HT-29 (cell line): ENCODE measurements at regions not wholly inside any gene's neighbourhood (a gene's known extent, or its start where the extent isn't known, plus 50 kb on each side); places are given as distances from the start of the nearest gene placed in this dataset.

Experiments
- DNase-seq: peaks from one replicate; pipeline ENCODE4 v3.0.0-alpha.2; 2015; ENCODE audit warnings: low spot score

DNA sequence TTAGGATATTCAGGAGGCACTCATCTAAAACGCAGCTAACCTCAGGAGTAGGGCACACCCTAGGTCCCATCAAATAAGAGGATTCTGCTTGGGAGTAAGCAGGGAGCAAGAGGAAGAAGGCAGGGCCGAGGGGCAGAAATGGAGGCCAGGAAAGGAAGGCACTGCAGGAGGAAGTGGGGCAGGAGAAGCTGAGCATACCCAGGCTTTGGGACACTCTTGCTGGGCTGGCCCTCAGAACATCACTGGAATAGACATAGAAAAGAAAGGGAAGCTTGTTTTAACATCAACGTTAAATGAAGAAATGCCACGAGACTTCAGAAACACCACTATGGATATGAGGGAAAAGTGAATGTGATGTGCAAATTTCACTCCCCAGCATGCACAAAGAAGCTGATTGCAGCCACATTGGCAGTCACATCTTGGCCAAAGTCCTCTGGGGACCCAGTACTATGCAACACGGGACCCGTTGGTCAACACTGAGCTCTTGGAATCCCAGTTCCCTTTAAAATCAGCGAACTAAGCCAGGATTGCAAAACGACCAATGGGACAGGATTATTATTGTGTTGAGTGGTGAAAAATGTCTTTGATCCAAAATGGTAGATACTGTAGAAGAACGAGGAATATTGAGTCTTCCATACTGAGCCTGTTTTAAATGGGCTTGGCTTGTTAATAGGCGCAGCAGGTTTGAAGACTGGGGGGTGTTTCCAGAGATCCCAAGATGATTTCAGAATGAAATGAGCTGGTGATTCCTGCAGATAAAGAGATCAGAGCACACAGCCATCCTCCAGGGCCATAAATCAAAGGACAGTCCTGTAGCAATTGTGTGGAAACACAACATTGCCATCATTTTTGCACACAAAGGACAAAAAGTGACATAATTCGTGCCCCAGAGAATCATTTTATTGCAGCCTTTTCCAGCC is 152.4 kb downstream of the TOMM20 start:
- no peak for DNase-seq

GRCh38 chr1:234975122-234975940 is 153.3 kb downstream of the TOMM20 start:
- DNase-seq = peak; percentile 93

GRCh38 chr1:234973426-234974250 is 155.0 kb downstream of the TOMM20 start:
- DNase-seq = peak; percentile 55

DNA sequence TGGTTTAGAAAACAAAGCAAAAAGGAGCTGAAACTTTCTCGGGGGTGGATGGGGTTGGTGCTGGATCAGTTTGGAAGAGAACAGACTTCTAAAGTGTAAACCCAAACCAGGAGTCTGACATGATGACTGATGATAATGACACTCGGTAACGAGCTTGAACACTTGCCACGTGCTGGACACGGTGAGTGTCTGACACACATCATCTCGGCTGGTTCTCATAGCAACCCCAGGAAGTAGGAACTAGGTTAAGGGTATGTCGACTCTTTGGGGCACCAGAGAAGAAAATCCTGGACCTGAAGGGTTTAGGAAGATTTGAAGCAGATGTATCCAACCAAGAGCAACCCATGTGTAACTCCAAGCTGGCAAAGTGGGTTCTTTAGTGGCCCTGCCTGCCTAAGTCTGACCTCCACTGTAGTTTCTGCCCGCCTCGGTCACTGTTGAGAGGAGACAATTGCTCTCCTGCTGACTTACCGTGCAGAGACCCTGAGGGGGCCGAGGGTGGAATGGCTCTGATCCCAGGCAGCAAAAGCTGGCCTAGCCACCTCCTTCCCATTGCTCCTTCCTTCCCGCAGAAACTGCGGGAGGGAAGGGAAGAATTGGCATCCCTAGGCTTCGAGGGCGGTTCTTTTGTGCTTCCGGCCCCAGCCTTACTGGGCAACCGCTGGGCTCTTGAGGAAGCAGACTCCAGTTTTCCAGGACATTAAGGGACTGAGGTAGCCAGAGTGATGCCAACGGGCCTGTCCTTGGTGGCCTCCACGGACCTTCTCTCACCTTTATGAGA is 156.0 kb downstream of the TOMM20 start:
- DNase-seq = peak; percentile 63

GRCh38 chr1:234971586-234972297 is 156.9 kb downstream of the TOMM20 start:
- DNase-seq = no peak

GRCh38 chr1:234970731-234971476 is 157.7 kb downstream of the TOMM20 start:
- DNase-seq = peak; percentile 34

DNA sequence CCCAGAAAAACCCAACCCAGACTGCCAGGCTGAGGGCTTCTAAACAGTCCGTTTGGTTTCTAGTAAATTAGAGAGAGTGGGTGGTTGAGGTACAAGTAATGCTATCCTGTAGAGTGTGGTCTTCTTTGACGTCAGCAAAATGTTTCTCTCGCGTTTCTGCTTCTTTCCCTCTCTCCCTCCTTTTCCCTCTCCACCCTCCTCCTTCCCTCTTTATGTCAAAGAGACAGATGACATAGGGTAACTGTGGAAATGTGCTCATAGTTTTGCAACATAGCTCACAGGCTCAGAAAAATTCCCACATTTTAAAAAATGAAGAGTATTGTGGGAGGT is 158.3 kb downstream of the TOMM20 start:
- DNase-seq = no peak

- no peak for DNase-seq
Observed at GRCh38 chr1:234969581-234970400, 158.8 kb downstream of the TOMM20 start.

- DNase-seq = no peak
Observed at GRCh38 chr1:234969011-234969441, 159.6 kb downstream of the TOMM20 start.

DNA sequence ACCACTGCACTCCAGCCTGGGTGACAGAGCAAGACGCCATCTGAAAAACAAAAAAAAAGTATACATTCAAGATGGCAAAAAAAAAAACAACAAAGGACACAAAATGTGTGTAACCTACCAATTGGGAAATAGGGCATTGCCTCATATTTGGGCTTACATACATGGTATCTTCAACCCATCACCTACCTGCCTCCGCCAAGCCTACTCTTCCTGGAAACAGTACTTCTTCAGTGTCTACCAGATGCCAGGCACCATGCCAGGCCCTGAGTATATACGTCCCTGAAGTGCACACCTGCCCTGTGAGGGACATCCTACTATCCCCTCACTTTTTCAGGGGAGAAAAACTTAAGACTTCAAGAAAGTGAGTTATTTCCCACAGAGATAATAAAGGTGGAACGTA is 160.2 kb downstream of the TOMM20 start:
- no peak for DNase-seq

DNA sequence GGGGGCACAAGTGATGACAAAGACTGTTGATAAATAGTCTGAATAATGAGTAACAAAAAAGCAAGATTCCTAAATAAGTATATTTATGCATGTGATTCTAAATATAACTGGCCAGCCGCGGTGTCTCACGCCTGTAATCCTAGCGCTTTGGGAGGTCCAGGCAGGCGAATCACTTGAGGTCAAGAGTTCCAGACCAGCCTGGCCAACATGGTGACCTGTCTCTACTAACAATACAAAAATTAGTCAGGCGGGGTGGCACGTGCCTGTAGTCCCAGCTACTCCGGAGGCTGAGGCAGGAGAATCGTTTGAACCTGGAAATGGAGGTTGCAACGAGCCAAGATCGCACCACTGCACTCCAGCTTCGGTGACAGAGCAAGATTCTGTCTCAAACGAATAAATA is 161.5 kb downstream of the TOMM20 start:
- DNase-seq = no peak

DNA sequence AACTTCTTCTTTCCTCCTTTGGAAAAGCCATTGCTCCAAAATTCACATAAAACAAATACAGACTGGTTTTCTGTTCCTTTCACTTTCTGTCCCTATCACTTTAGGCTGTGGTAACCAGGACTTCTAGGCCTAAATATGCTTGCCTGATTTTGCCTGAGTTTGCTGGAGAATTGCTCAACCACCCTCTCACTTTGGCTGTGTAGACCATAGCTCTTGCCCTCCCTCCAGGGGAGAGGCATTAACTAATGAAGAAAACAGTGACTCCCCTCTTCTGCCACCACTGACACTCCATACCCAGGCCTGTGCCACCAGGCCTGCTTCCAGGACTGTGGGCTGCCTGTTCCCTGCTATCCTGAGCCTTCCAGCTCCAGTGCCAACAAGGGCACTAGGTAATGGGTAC is 163.5 kb downstream of the TOMM20 start:
- no peak for DNase-seq

DNA sequence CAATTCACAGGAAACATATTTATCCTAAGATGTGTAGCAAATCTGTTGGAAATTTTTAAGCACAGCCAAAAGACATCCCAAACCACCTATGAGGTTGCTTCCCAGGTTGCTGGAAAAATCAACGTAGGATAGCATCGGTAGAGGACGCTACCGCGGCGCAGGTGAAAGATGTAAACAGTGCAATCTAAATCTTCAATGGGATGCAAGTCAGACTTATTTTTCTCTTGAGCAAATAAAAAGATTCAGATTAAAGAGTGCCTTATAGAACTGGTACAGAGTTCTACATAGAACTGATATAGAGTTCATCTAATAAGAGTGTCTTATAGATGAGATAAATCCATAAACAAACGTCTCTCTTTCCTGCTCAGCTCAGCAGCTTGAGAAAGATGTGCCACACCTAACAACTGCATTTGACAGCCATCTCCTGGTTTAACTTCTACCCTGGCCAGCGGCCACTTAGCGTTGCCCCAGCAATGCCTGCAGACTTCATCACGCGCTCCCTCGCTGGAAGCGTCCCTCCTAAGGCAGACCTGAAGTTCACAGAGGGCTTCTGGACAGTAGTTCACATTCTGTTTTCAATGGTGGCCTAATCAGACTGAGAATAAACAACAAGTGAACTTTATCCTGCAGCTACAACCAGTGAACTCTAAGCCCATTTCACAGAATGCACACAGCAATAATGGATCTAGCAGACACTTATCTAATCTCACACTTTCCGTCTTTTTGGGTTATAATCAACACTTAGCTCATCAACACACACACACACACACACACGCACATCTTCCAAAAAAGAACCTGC is 164.5 kb downstream of the TOMM20 start:
- DNase-seq = peak; percentile 72

- peak; percentile 90 for DNase-seq
Observed at GRCh38 chr1:234963180-234963903, 165.3 kb downstream of the TOMM20 start.

DNA sequence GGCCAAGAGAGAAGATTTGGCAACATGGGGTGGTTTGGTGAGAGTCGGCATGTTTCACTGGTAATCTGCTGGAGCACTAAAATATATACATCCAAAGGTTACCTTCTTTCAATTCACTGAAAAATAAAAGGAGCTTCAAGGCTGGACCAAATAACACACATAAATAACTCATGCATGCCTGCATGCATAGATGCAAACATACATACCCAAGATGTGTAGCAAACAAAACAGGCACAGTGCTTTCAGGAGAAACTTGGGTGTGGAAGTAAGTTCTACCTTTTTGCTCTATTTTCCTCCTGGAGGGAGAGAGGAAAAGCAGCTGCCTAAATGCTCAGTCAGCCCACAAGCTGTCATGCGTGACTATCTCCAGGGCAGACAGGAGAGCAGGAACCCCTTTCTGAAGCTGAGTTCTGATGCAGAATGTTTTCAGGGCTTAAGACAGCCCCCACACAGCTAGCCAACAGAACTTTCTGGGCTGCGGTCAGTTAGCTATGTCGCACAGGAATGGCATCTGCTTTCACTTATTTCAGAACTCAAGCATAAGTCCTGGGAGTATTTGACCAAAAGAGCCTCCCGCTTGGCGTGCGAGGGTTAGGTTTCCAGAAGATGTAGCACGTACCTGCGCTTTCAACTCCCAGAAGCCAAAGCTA is 166.2 kb downstream of the TOMM20 start:
- DNase-seq = peak; percentile 70

DNA sequence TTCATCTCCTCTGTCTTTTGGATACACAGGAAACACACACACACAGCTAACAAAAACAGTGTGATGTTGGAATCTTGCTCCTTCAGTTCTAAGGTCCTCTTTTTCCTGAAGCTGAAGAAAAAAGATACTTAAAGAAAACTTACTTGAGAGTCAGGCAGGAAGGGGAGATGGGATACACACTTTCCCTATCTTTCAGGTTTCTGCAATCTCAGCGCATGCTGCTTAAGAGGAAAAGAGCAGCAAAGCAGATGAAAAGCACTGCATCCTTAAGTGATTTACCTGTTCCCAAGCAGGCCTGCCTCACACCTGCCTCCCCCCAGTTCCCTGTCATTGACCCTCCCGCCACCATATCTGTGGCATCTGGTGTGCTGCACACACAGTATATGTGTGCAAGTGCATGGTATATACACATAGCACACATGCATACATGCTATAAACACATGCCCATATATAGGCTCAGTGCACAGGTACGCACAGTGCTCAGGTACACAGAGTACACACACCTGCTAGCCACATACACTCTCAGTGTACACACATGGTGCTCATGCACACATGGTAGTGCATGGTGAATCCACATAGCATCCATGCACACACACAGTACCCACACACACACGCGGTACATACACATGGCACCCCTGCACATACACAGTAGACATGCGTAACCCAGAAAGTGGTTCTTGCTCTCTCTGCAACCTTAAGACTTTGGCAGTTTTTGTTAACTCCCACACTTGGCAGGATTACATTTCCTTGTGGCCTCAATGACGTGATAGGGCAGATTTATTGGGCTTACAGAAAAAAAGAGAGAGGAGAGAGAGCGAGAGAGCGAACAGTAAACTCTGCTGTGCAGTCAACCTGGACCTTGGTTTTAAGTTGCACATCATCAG is 166.9 kb downstream of the TOMM20 start:
- peak; percentile 71 for DNase-seq
